ENCODE measurements at regions not wholly inside any gene's neighbourhood (a gene's known extent, or its start where the extent isn't known, plus 50 kb on each side); places are given as distances from the start of the nearest gene placed in this dataset.
A peak's percentile ranks its signal among the peaks of the same experiment; 100 is the strongest.

- TF ChIP-seq CTCF (conservative IDR thresholded peaks at IDR 0.05; ENCODE audit: low read depth in 2 of 2) = no peak
Measured at GRCh38 chr1:212189352-212189738, 95.9 kb upstream of the PPP2R5A start (continued).

GRCh38 chr1:212190169-212190568 is 95.0 kb upstream of the PPP2R5A start:
- Mint-ChIP-seq H3K27me3 (ENCODE audit: insufficient read depth, low read depth, poor library complexity) (no peaks in the 10 kb centered on the region), H3K27ac (no peak overlapping the region), H3K4me1 (0 out of 3 replicates have a peak, but pooled peaks cover 3% of the 10 kb centered on the region), H3K4me3 (no peak overlapping the region), H3K9me3 (peaks cover 6% of the 10 kb centered on the region; the same call in 2 of the 3 replicates), H3K36me3 (ENCODE audit: low read depth) (no peaks in the 10 kb centered on the region; the same call in 2 of the 3 replicates)
- ATAC-seq (peak; percentile 95), DNase-seq (ENCODE audit: low spot score) (peak; percentile 46)
- Histone ChIP-seq H3K36me3 (ENCODE audit: insufficient read depth) (no peaks in the 10 kb centered on the region), H3K4me2 (no peak overlapping the region), H2AFZ (no peak overlapping the region), H3K27me3 (ENCODE audit: insufficient read depth) (no peaks in the 10 kb centered on the region), H3F3A (replicated peaks; ENCODE audit: low read depth) (no peaks in the 10 kb centered on the region), H3K9me2 (ENCODE audit: insufficient read depth) (no peaks in the 10 kb centered on the region), H3K4me3 (no peak overlapping the region), H3K27ac (ENCODE audit: low read depth) (no peak overlapping the region), H4K20me1 (replicated peaks; ENCODE audit: insufficient read depth) (no peaks in the 10 kb centered on the region), H3K79me2 (replicated peaks; ENCODE audit: insufficient read depth) (no peaks in the 10 kb centered on the region), H3K4me1 (ENCODE audit: insufficient read depth) (no peaks in the 10 kb centered on the region)
- TF ChIP-seq CREB1 (CRISPR knock-in tag; IDR thresholded peaks at IDR 0.05; ENCODE audit: low read depth) (no peak), CTCF (conservative IDR thresholded peaks at IDR 0.05; ENCODE audit: low read depth in 2 of 2) (peak in 1 of 2 experiments; percentile 40; a peak in 2 of 4 replicates)

- Histone ChIP-seq H3K4me1 (ENCODE audit: insufficient read depth) (no peaks in the 10 kb centered on the region), H3K9me2 (ENCODE audit: insufficient read depth) (no peaks in the 10 kb centered on the region), H3K79me2 (replicated peaks; ENCODE audit: insufficient read depth) (no peaks in the 10 kb centered on the region), H4K20me1 (replicated peaks; ENCODE audit: insufficient read depth) (no peaks in the 10 kb centered on the region), H3K36me3 (ENCODE audit: insufficient read depth) (no peaks in the 10 kb centered on the region), H3K27ac (ENCODE audit: low read depth) (no peak overlapping the region), H3K4me2 (no peak overlapping the region), H2AFZ (no peak overlapping the region), H3K27me3 (ENCODE audit: insufficient read depth) (no peaks in the 10 kb centered on the region), H3F3A (replicated peaks; ENCODE audit: low read depth) (no peaks in the 10 kb centered on the region), H3K4me3 (no peak overlapping the region)
- Mint-ChIP-seq H3K36me3 (ENCODE audit: low read depth) (no peaks in the 10 kb centered on the region; the same call in 2 of the 3 replicates), H3K27me3 (ENCODE audit: insufficient read depth, low read depth, poor library complexity) (no peaks in the 10 kb centered on the region), H3K9me3 (peaks cover 6% of the 10 kb centered on the region; the same call in 2 of the 3 replicates), H3K4me3 (no peak overlapping the region), H3K4me1 (0 out of 3 replicates have a peak, but pooled peaks cover 3% of the 10 kb centered on the region), H3K27ac (no peak overlapping the region)
- ATAC-seq (no peak), DNase-seq (ENCODE audit: low spot score) (no peak)
- TF ChIP-seq ZNF331 (CRISPR knock-in tag; IDR thresholded peaks at IDR 0.05; ENCODE audit: low read depth) = no peak
- TF ChIP-seq POLR2AphosphoS5 (IDR thresholded peaks at IDR 0.05; ENCODE audit: low read depth) = no peak
- no peak for TF ChIP-seq ETS1 (IDR thresholded peaks at IDR 0.05)
Measured at GRCh38 chr1:212192261-212192998, 92.8 kb upstream of the PPP2R5A start.
